ENCODE measurements at regions not wholly inside any gene's neighbourhood (a gene's known extent, or its start where the extent isn't known, plus 50 kb on each side); places are given as distances from the start of the nearest gene placed in this dataset.

DNA sequence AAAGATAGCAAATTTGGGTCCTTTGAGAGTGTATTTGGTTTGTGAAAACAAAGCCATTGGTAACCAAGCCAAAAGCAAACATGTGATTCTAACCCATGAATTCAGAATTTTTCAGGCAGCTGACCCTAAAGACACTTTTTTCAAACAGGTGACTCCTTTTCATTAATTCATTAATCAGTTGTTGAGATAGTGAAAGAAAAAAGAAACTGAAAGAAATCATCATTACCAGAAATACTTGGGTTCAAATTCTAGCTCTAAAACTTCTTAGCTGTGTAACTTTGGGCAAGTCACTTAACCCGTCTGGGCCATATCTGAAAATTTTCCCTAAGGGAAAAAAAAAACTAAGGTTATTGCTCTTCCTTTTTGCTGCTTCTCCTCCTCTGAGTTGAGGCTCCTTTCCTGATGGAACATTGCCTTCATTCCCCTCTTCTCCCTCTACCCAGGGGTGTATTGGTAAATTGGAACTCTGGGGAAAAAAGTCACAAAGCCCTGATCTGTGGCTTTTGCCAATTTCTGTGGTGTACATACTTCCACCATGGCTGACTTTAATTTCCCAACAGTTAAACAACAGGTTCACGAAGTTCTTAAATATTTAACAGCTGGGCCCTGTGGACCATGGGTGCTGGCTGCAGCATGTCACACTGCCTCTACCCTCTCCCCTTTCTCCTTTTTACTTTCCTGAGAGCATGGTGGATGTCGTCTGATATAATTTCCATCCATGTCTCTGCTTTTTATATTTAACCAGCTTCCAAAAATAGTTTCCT lies 120.3 kb downstream of the ASB7 start:
- peaks cover 18% of the 10 kb centered on the region for H3K27me3 Mint-ChIP-seq
- peak overlapping the region; percentile 79 for H3K27ac Mint-ChIP-seq
- no peaks in the 10 kb centered on the region for H3K36me3 Mint-ChIP-seq
- TF ChIP-seq, protein P1, sequence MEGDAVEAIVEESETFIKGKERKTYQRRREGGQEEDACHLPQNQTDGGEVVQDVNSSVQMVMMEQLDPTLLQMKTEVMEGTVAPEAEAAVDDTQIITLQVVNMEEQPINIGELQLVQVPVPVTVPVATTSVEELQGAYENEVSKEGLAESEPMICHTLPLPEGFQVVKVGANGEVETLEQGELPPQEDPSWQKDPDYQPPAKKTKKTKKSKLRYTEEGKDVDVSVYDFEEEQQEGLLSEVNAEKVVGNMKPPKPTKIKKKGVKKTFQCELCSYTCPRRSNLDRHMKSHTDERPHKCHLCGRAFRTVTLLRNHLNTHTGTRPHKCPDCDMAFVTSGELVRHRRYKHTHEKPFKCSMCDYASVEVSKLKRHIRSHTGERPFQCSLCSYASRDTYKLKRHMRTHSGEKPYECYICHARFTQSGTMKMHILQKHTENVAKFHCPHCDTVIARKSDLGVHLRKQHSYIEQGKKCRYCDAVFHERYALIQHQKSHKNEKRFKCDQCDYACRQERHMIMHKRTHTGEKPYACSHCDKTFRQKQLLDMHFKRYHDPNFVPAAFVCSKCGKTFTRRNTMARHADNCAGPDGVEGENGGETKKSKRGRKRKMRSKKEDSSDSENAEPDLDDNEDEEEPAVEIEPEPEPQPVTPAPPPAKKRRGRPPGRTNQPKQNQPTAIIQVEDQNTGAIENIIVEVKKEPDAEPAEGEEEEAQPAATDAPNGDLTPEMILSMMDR (conservative IDR thresholded peaks at IDR 0.05): no peak
- DNase-seq (ENCODE audit: extremely low spot score, unreplicated experiment): peak; percentile 3
- no peak overlapping the region for H3K4me3 Mint-ChIP-seq
- no peaks in the 10 kb centered on the region for H3K9me3 Mint-ChIP-seq
- H3K4me1 Mint-ChIP-seq (ENCODE audit: unreplicated experiment): peaks cover 9% of the 10 kb centered on the region

- TF ChIP-seq, protein P1 (conservative IDR thresholded peaks at IDR 0.05): no peak
- H3K9me3 Mint-ChIP-seq: no peaks in the 10 kb centered on the region
- H3K4me1 Mint-ChIP-seq (ENCODE audit: unreplicated experiment): peaks cover 13% of the 10 kb centered on the region
- no peaks in the 10 kb centered on the region for H3K36me3 Mint-ChIP-seq
- H3K27me3 Mint-ChIP-seq: peaks cover 16% of the 10 kb centered on the region
- DNase-seq (ENCODE audit: extremely low spot score, unreplicated experiment): peak; percentile 10
- no peak overlapping the region for H3K4me3 Mint-ChIP-seq
- peak overlapping the region; percentile 79 for H3K27ac Mint-ChIP-seq
Measured at GRCh38 chr15:100723315-100723801, 121.0 kb downstream of the ASB7 start.

- DNase-seq (ENCODE audit: extremely low spot score, unreplicated experiment): peak; percentile 54
- Mint-ChIP-seq H3K27me3 (peaks cover 15% of the 10 kb centered on the region), H3K27ac (no peak overlapping the region), H3K4me1 (ENCODE audit: unreplicated experiment) (peaks cover 13% of the 10 kb centered on the region), H3K36me3 (no peaks in the 10 kb centered on the region), H3K9me3 (no peaks in the 10 kb centered on the region), H3K4me3 (no peak overlapping the region)
- TF ChIP-seq, protein P1 (conservative IDR thresholded peaks at IDR 0.05): no peak
Measured at GRCh38 chr15:100725121-100726069, 123.0 kb downstream of the ASB7 start.

GRCh38 chr15:100726070-100726420 lies 123.7 kb downstream of the ASB7 start:
- DNase-seq (ENCODE audit: extremely low spot score, unreplicated experiment): peak; percentile 31
- Mint-ChIP-seq H3K36me3 (no peaks in the 10 kb centered on the region), H3K27me3 (peaks cover 9% of the 10 kb centered on the region), H3K27ac (no peak overlapping the region), H3K9me3 (no peaks in the 10 kb centered on the region), H3K4me3 (no peak overlapping the region), H3K4me1 (ENCODE audit: unreplicated experiment) (peaks cover 13% of the 10 kb centered on the region)
- TF ChIP-seq, protein P1 (conservative IDR thresholded peaks at IDR 0.05): no peak

GRCh38 chr15:100726421-100727190 lies 124.2 kb downstream of the ASB7 start:
- H3K36me3 Mint-ChIP-seq: no peaks in the 10 kb centered on the region
- H3K4me3 Mint-ChIP-seq: no peak overlapping the region
- no peaks in the 10 kb centered on the region for H3K9me3 Mint-ChIP-seq
- peaks cover 8% of the 10 kb centered on the region for H3K27me3 Mint-ChIP-seq
- H3K27ac Mint-ChIP-seq: no peak overlapping the region
- DNase-seq (ENCODE audit: extremely low spot score, unreplicated experiment): peak; percentile 64
- peaks cover 13% of the 10 kb centered on the region for H3K4me1 Mint-ChIP-seq (ENCODE audit: unreplicated experiment)
- TF ChIP-seq, protein P1 (conservative IDR thresholded peaks at IDR 0.05): no peak
